ENCODE measurements at regions not wholly inside any gene's neighbourhood (a gene's known extent, or its start where the extent isn't known, plus 50 kb on each side); places are given as distances from the start of the nearest gene placed in this dataset.

DNA sequence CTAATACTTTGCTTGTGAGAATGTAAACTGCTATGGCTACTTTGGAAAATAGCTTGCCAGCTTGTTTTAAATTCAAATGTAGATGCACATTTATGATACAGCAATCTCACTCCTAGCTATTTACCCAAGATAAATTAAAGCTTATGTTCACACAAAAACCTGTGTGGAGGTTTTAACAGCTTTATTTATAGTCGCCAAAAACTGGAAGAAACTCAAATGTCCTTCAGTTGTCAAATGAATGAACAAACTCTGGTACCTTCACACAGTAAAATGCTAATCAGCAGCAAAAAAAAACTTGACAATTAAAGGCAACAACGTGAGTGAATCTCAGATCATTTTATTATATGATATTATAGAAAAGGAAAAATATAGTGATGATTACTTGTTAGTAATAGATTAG is 248.6 kb upstream of the NECTIN3 start:
- TF ChIP-seq, protein P1, sequence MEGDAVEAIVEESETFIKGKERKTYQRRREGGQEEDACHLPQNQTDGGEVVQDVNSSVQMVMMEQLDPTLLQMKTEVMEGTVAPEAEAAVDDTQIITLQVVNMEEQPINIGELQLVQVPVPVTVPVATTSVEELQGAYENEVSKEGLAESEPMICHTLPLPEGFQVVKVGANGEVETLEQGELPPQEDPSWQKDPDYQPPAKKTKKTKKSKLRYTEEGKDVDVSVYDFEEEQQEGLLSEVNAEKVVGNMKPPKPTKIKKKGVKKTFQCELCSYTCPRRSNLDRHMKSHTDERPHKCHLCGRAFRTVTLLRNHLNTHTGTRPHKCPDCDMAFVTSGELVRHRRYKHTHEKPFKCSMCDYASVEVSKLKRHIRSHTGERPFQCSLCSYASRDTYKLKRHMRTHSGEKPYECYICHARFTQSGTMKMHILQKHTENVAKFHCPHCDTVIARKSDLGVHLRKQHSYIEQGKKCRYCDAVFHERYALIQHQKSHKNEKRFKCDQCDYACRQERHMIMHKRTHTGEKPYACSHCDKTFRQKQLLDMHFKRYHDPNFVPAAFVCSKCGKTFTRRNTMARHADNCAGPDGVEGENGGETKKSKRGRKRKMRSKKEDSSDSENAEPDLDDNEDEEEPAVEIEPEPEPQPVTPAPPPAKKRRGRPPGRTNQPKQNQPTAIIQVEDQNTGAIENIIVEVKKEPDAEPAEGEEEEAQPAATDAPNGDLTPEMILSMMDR (IDR thresholded peaks at IDR 0.05) = no peak
- TF ChIP-seq POLR2AphosphoS5 (IDR thresholded peaks at IDR 0.05) = no peak
- no peak for TF ChIP-seq POLR2A (IDR thresholded peaks at IDR 0.05)

Data from prostate gland (tissue), 2 donors.